NCI-H748 (cell line): ENCODE measurements at regions not wholly inside any gene's neighbourhood (a gene's known extent, or its start where the extent isn't known, plus 50 kb on each side); places are given as distances from the start of the nearest gene placed in this dataset.
A peak's percentile ranks its signal among the peaks of the same experiment; 100 is the strongest.

Source experiments
- DNase-seq: peaks from one replicate; lab custom pipeline; 2025; ENCODE audit not compliant: unreplicated experiment; lab: John Stamatoyannopoulos, UW

- DNase-seq = no peak
These were observed 61.9 kb upstream of the TAB3 start for GRCh38 chrX:30951003-30951402.

GRCh38 chrX:30950391-30950790 lies 61.3 kb upstream of the TAB3 start:
- DNase-seq = no peak

GRCh38 chrX:30949554-30949953 lies 60.5 kb upstream of the TAB3 start:
- no peak for DNase-seq

GRCh38 chrX:30948626-30949025 lies 59.6 kb upstream of the TAB3 start:
- DNase-seq = no peak

GRCh38 chrX:30948051-30948450 lies 59.0 kb upstream of the TAB3 start:
- no peak for DNase-seq

- no peak for DNase-seq
These were observed 54.9 kb upstream of the TAB3 start for GRCh38 chrX:30943984-30944383.

GRCh38 chrX:30941898-30942297 lies 52.8 kb upstream of the TAB3 start:
- no peak for DNase-seq

GRCh38 chrX:30939928-30940327 lies 50.9 kb upstream of the TAB3 start:
- DNase-seq = peak; percentile 8
